CD14-positive monocyte (primary cell): ENCODE measurements at regions not wholly inside any gene's neighbourhood (a gene's known extent, or its start where the extent isn't known, plus 50 kb on each side); places are given as distances from the start of the nearest gene placed in this dataset.

ENCODE experiments used
- DNase-seq, 3 donors: peaks; one replicate each; pipeline ENCODE4 v3.0.0-alpha.2; 2011 to 2022
- H2AFZ ChIP-seq: 2 replicates; pipeline ENCODE4 v1.6.0; 2012; ENCODE audit warnings: mild to moderate bottlenecking, low read depth, low read length, inconsistent platforms; ENCODE audit not compliant: insufficient read depth, poor library complexity, severe bottlenecking
- H3K27ac ChIP-seq, 2 donors: 1 replicate in 1 of 2; 2 replicates in 1 of 2; pipeline ENCODE4 v1.5.1; 2012 to 2013; ENCODE audit warnings: low read length in 2 of 2, control low read depth in 1 of 2, inconsistent platforms in 1 of 2, low read depth in 1 of 2, mild to moderate bottlenecking in 1 of 2
- H3K27me3 ChIP-seq, 2 donors: one replicate each; pipeline versions ENCODE4 v1.6.0 to v1.6.1; 2011 to 2013; ENCODE audit warnings: low read length in 2 of 2; ENCODE audit not compliant: control insufficient read depth in 2 of 2, insufficient read depth in 2 of 2
- H3K36me3 ChIP-seq, 2 donors: replicated peaks in 1 of 2; 1 replicate in 1 of 2; 2 replicates in 1 of 2; pipeline versions ENCODE4 v1.5.1 to v1.6.1; 2012 to 2013; ENCODE audit warnings: low read length in 2 of 2, control low read depth in 1 of 2, inconsistent platforms in 1 of 2, mild to moderate bottlenecking in 1 of 2; ENCODE audit not compliant: insufficient read depth in 2 of 2, control insufficient read depth in 1 of 2
- H3K4me1 ChIP-seq, 2 donors: 1 replicate in 1 of 2; 2 replicates in 1 of 2; pipeline versions ENCODE4 v1.5.1 to v1.6.1; 2012 to 2013; ENCODE audit warnings: low read length in 2 of 2, control low read depth in 1 of 2, inconsistent platforms in 1 of 2, mild to moderate bottlenecking in 1 of 2, moderate library complexity in 1 of 2; ENCODE audit not compliant: insufficient read depth in 2 of 2, control insufficient read depth in 1 of 2
- H3K4me2 ChIP-seq: replicated peaks from 2 replicates; pipeline ENCODE3; 2012; ENCODE audit warnings: low read length, moderate library complexity, mild to moderate bottlenecking; ENCODE audit not compliant: poor library complexity, severe bottlenecking; ENCODE audit errors: extremely low read depth
- H3K4me3 ChIP-seq, 3 experiments: fragments of 200-600 bp in 1 of 3; sonication (generic) in 1 of 3; replicated peaks in 1 of 3; 1 replicate in 2 of 3; 2 replicates in 1 of 3; pipeline ENCODE4 v1.5.1; 2011 to 2013; ENCODE audit warnings: low read length in 3 of 3, mild to moderate bottlenecking in 3 of 3, control low read depth in 2 of 3, low read depth in 2 of 3, inconsistent platforms in 1 of 3, moderate library complexity in 1 of 3
- H3K79me2 ChIP-seq: 2 replicates; pipeline ENCODE4 v1.6.0; 2012; ENCODE audit warnings: mild to moderate bottlenecking, control low read depth, inconsistent platforms, low read length, moderate library complexity; ENCODE audit not compliant: insufficient read depth
- H3K9ac ChIP-seq: 2 replicates; pipeline ENCODE4 v1.6.0; 2017; ENCODE audit warnings: low read length, mild to moderate bottlenecking; ENCODE audit not compliant: insufficient read depth, poor library complexity, severe bottlenecking
- H3K9me3 ChIP-seq, 2 donors: replicated peaks in 1 of 2; 1 replicate in 1 of 2; 2 replicates in 1 of 2; pipeline versions ENCODE4 v1.5.1 to v1.6.1; 2012 to 2013; ENCODE audit warnings: low read length in 2 of 2, control low read depth in 1 of 2; ENCODE audit not compliant: control insufficient read depth in 1 of 2, insufficient read depth in 1 of 2
- H4K20me1 ChIP-seq: 2 replicates; pipeline ENCODE4 v1.6.0; 2012; ENCODE audit warnings: mild to moderate bottlenecking, low read length, control low read depth, moderate library complexity; ENCODE audit not compliant: insufficient read depth
- H3K27ac Mint-ChIP-seq, 7 donors: one replicate each; pipeline ENCODE4 v1.8.0; 2020; ENCODE audit warnings: mild to moderate bottlenecking in 7 of 7, mixed read lengths in 7 of 7, moderate library complexity in 6 of 7, inconsistent platforms in 2 of 7
- H3K27me3 Mint-ChIP-seq, 3 donors: one replicate each; pipeline ENCODE4 v1.8.0; 2021 to 2022; ENCODE audit warnings: low read depth in 3 of 3, mild to moderate bottlenecking in 3 of 3, mixed read lengths in 3 of 3, moderate library complexity in 3 of 3, inconsistent platforms in 1 of 3
- H3K36me3 Mint-ChIP-seq, 2 donors: one replicate each; pipeline ENCODE4 v1.8.0; 2020; ENCODE audit warnings: mixed read lengths in 2 of 2, inconsistent platforms in 1 of 2, mild to moderate bottlenecking in 1 of 2
- H3K4me1 Mint-ChIP-seq: one replicate; pipeline ENCODE4 v1.8.0; 2020; ENCODE audit warnings: mild to moderate bottlenecking, mixed read lengths
- H3K4me3 Mint-ChIP-seq, 2 donors: one replicate each; pipeline ENCODE4 v1.8.0; 2020; ENCODE audit warnings: mild to moderate bottlenecking in 2 of 2, mixed read lengths in 2 of 2, moderate library complexity in 1 of 2
- H3K9me3 Mint-ChIP-seq, 7 donors: one replicate each; pipeline ENCODE4 v1.8.0; 2020 to 2022; ENCODE audit warnings: mixed read lengths in 7 of 7, mild to moderate bottlenecking in 6 of 7, moderate library complexity in 6 of 7, inconsistent platforms in 2 of 7
- CTCF ChIP-seq: fragments of 200-600 bp; IDR thresholded peaks from one replicate; pipeline ENCODE4 v1.8.0; 2022; ENCODE audit warnings: antibody characterized with exemption, mild to moderate bottlenecking
- WGBS: methylation state at CpG from one replicate; pipeline ENCODE4 v1.1.5; 2013; ENCODE audit warnings: missing lambda C conversion rate; ENCODE audit not compliant: insufficient coverage; 5-methylcytosine and 5-hydroxymethylcytosine counted together
- intact Hi-C, 2 donors: fragments of 100-400 bp; cut with micrococcal nuclease; formaldehyde crosslinking; loops; one replicate each; pipeline versions ENCODE4 v1.15.0 to v1.15.1; 2023

- no peaks in the 10 kb centered on the region for H3K9me3 ChIP-seq
- peaks cover 5 to 10% (median 6%) of the 10 kb centered on the region in 3 donors for H3K27me3 Mint-ChIP-seq
- H3K9me3 Mint-ChIP-seq, result peaks cover 0 to 2% (median 0%) of the 10 kb centered on the region in 7 donors
- intact Hi-C loops, result no loop called here
- H3K4me1 ChIP-seq, result no peaks in the 10 kb centered on the region
- H4K20me1 ChIP-seq, result no peaks in the 10 kb centered on the region
- H3K4me1 Mint-ChIP-seq, result no peaks in the 10 kb centered on the region
- H3K4me3 ChIP-seq, result no peak overlapping the region
- no peak overlapping the region for H3K27ac ChIP-seq
- H3K9ac ChIP-seq, result no peak overlapping the region
- no CpG with 5 or more reads among the region's 3 CpGs for WGBS
- H3K36me3 Mint-ChIP-seq, result no peaks in the 10 kb centered on the region
- no peak overlapping the region for H3K4me2 ChIP-seq
- TF ChIP-seq CTCF, result no peak
- H3K27me3 ChIP-seq, result no peaks in the 10 kb centered on the region
- no peaks in the 10 kb centered on the region for H3K79me2 ChIP-seq
- DNase-seq, result no peak
- H3K27ac Mint-ChIP-seq, result no peak overlapping the region
- H2AFZ ChIP-seq, result no peak overlapping the region
- H3K36me3 ChIP-seq, result no peaks in the 10 kb centered on the region
- no peak overlapping the region for H3K4me3 Mint-ChIP-seq
Observed at GRCh38 chr6:106727480-106728149, 98.2 kb downstream of the QRSL1 start.

- H3K27ac ChIP-seq, result no peak overlapping the region
- H3K4me2 ChIP-seq, result no peak overlapping the region
- no peak overlapping the region for H2AFZ ChIP-seq
- Mint-ChIP-seq H3K9me3 (no peaks in the 10 kb centered on the region), H3K27me3 (peaks cover 2 to 11% (median 2%) of the 10 kb centered on the region in 3 donors), H3K36me3 (no peaks in the 10 kb centered on the region), H3K4me3 (no peak overlapping the region), H3K27ac (no peak overlapping the region), H3K4me1 (no peaks in the 10 kb centered on the region)
- WGBS, result 100% methylated on average over 1 of the region's 2 CpGs
- no peaks in the 10 kb centered on the region for H3K79me2 ChIP-seq
- no peaks in the 10 kb centered on the region for H3K9me3 ChIP-seq
- intact Hi-C loops, result no loop called here
- TF ChIP-seq CTCF, result no peak
- H3K36me3 ChIP-seq, result no peaks in the 10 kb centered on the region
- DNase-seq, result no peak
- H3K4me3 ChIP-seq, result no peak overlapping the region
- H3K4me1 ChIP-seq, result no peaks in the 10 kb centered on the region
- no peaks in the 10 kb centered on the region for H4K20me1 ChIP-seq
- H3K9ac ChIP-seq, result no peak overlapping the region
- no peaks in the 10 kb centered on the region for H3K27me3 ChIP-seq
Observed at GRCh38 chr6:106724848-106725247, 95.5 kb downstream of the QRSL1 start.
